ENCODE measurements at regions not wholly inside any gene's neighbourhood (a gene's known extent, or its start where the extent isn't known, plus 50 kb on each side); places are given as distances from the start of the nearest gene placed in this dataset.

- H3K27me3 ChIP-seq (replicated peaks; ENCODE audit: control insufficient read depth, insufficient read depth, low read length) = no peaks in the 10 kb centered on the region
- H3K36me3 ChIP-seq (ENCODE audit: control insufficient read depth, insufficient read depth, low read length) = no peaks in the 10 kb centered on the region
- H3K4me3 ChIP-seq (replicated peaks; ENCODE audit: low read depth, low read length) = no peak overlapping the region
- DNase-seq (ENCODE audit: extremely low read depth, insufficient read length) = no peak
- no peak for TF ChIP-seq CTCF (IDR thresholded peaks at IDR 0.05; ENCODE audit: insufficient read depth, low read length, poor library complexity, severe bottlenecking)
These were observed 154.3 kb downstream of the TMX1 start for GRCh38 chr14:51394384-51394783.

GRCh38 chr14:51394804-51395203 is 154.8 kb downstream of the TMX1 start:
- H3K27me3 ChIP-seq (replicated peaks; ENCODE audit: control insufficient read depth, insufficient read depth, low read length) = no peaks in the 10 kb centered on the region
- no peak overlapping the region for H3K4me3 ChIP-seq (replicated peaks; ENCODE audit: low read depth, low read length)
- DNase-seq (ENCODE audit: extremely low read depth, insufficient read length) = no peak
- no peaks in the 10 kb centered on the region for H3K36me3 ChIP-seq (ENCODE audit: control insufficient read depth, insufficient read depth, low read length)
- TF ChIP-seq CTCF (IDR thresholded peaks at IDR 0.05; ENCODE audit: insufficient read depth, low read length, poor library complexity, severe bottlenecking) = no peak

- Histone ChIP-seq H3K36me3 (ENCODE audit: control insufficient read depth, insufficient read depth, low read length) (no peaks in the 10 kb centered on the region), H3K27me3 (replicated peaks; ENCODE audit: control insufficient read depth, insufficient read depth, low read length) (no peaks in the 10 kb centered on the region), H3K4me3 (replicated peaks; ENCODE audit: low read depth, low read length) (no peak overlapping the region)
- no peak for TF ChIP-seq CTCF (IDR thresholded peaks at IDR 0.05; ENCODE audit: insufficient read depth, low read length, poor library complexity, severe bottlenecking)
- no peak for DNase-seq (ENCODE audit: extremely low read depth, insufficient read length)
These were observed 155.4 kb downstream of the TMX1 start for GRCh38 chr14:51395361-51395849.

DNA sequence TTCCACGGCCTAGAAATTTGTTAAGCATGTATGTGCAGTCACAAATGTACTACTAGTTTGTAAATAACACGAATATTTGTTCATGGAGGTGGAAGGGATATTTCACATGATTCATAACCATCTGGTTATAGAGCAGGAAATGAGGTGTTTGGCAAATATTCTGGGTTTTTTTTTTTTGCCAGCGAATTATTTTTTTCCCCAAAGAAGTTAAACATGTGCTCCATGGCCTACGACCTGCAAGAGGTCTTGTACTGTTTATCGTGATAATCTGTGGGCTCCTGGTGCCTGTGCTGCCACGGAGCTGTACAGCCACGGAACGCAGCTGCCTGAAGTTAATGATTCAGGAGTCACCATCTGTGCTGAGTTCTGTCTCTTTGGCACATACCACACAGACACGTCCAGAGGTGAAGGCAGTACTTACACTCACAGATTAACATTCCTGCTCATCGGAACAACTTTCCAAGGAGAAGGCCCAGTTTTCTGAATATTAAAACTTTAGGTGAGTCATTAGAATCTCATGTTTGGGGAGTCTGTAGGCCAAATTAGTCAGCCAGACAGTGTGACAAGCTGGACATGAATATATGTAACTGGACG is 156.3 kb downstream of the TMX1 start:
- no peaks in the 10 kb centered on the region for H3K36me3 ChIP-seq (ENCODE audit: control insufficient read depth, insufficient read depth, low read length)
- no peaks in the 10 kb centered on the region for H3K27me3 ChIP-seq (replicated peaks; ENCODE audit: control insufficient read depth, insufficient read depth, low read length)
- DNase-seq (ENCODE audit: extremely low read depth, insufficient read length) = no peak
- H3K4me3 ChIP-seq (replicated peaks; ENCODE audit: low read depth, low read length) = no peak overlapping the region
- no peak for TF ChIP-seq CTCF (IDR thresholded peaks at IDR 0.05; ENCODE audit: insufficient read depth, low read length, poor library complexity, severe bottlenecking)

DNA sequence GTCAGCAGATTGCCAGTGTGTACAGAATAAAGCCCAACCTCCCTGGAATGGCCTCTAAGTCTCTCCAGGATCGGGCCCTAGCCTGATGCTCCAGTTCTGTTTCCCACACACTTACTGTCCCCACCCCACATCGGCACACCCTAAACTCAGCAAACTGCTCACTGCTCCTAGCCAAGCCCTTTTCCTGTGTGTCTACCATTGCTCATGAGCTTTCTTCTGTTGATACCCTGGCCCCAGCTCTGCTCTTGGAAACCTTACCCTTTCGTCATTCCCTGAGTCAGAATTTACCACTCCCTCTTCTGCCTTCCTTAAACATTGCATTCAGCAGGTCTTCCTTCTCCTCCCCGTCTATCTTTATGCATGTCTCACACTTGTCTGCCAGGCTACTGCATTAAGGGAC is 158.9 kb downstream of the TMX1 start:
- no peak overlapping the region for H3K4me3 ChIP-seq (replicated peaks; ENCODE audit: low read depth, low read length)
- TF ChIP-seq CTCF (IDR thresholded peaks at IDR 0.05; ENCODE audit: insufficient read depth, low read length, poor library complexity, severe bottlenecking) = no peak
- no peak for DNase-seq (ENCODE audit: extremely low read depth, insufficient read length)
- no peaks in the 10 kb centered on the region for H3K27me3 ChIP-seq (replicated peaks; ENCODE audit: control insufficient read depth, insufficient read depth, low read length)
- H3K36me3 ChIP-seq (ENCODE audit: control insufficient read depth, insufficient read depth, low read length) = no peaks in the 10 kb centered on the region

DNA sequence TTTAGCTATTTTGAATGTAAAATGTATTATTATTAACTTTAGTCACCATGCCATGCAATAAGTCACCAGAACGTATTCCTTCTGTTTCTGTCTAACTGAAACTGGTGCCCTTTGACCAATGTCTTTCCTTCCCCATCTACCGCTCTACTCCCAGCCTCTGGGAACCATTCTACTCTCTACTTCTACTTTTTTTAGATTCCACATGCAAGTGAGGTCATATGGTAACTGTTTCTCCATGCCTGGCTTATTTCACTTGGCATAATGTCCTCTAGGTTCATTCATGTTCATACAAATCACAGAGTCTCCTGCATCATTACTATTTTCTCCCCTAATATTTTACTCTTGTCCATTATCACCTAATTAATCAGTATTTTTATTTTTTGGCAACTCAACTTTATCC is 160.1 kb downstream of the TMX1 start:
- H3K27me3 ChIP-seq (replicated peaks; ENCODE audit: control insufficient read depth, insufficient read depth, low read length) = no peaks in the 10 kb centered on the region
- DNase-seq (ENCODE audit: extremely low read depth, insufficient read length) = no peak
- no peak for TF ChIP-seq CTCF (IDR thresholded peaks at IDR 0.05; ENCODE audit: insufficient read depth, low read length, poor library complexity, severe bottlenecking)
- H3K4me3 ChIP-seq (replicated peaks; ENCODE audit: low read depth, low read length) = no peak overlapping the region
- no peaks in the 10 kb centered on the region for H3K36me3 ChIP-seq (ENCODE audit: control insufficient read depth, insufficient read depth, low read length)

All from GM06990 (cell line).